NT2/D1 (cell line): ENCODE measurements at regions not wholly inside any gene's neighbourhood (a gene's known extent, or its start where the extent isn't known, plus 50 kb on each side); places are given as distances from the start of the nearest gene placed in this dataset.

Experiments
- YY1 ChIP-seq: IDR thresholded peaks from 2 replicates; pipeline ENCODE4 v1.6.1; 2011; ENCODE audit not compliant: insufficient read length, insufficient read depth
- ZNF274 ChIP-seq: IDR thresholded peaks from 2 replicates; pipeline ENCODE4 v1.6.1; 2011; ENCODE audit warnings: mild to moderate bottlenecking, low read depth, low read length

DNA sequence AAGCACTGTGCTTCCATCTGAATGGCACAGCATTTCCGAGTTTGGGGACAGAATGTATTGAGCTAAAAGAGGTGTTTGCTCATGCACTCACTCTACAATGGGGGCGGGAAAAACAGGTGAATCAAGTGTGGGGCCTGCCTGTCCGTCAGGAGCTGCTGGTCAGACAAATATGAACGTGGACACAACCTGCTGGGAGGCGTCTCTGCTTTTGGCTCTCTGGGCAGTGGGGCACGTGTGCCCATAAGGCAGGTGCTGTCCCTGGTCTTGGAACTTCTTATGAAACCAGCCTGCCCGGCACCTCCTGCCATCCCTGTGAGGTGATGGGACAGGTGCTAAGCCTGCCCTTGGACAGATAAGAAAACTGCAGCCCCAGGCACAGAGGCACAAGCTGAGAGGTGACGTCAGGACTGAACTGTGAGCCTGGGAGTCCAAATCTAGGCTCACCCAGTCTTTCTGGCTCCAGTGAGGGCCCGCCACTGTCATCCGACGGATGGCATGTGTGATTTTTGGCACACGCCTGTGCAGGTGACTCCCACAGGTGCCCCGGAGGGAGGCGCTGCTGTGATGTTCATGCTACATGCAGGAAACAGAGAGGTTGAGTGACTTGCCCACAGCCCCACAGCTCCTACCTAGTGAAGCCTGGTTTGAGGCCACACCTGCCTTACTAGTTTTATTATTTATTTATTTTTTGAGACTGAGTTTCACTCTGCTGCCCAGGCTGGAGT, 51.6 kb downstream of the SMIM38 start:
- TF ChIP-seq YY1 (no peak), ZNF274 (no peak)
